ENCODE measurements at regions not wholly inside any gene's neighbourhood (a gene's known extent, or its start where the extent isn't known, plus 50 kb on each side); places are given as distances from the start of the nearest gene placed in this dataset.

- Mint-ChIP-seq H3K4me1 (ENCODE audit: low read depth, unreplicated experiment) (no peaks in the 10 kb centered on the region), H3K36me3 (ENCODE audit: unreplicated experiment) (no peaks in the 10 kb centered on the region), H3K27ac (ENCODE audit: unreplicated experiment) (no peak overlapping the region), H3K4me3 (ENCODE audit: unreplicated experiment) (no peak overlapping the region), H3K27me3 (ENCODE audit: unreplicated experiment) (peaks cover 1% of the 10 kb centered on the region), H3K9me3 (ENCODE audit: unreplicated experiment) (no peaks in the 10 kb centered on the region)
- TF ChIP-seq, protein P1, sequence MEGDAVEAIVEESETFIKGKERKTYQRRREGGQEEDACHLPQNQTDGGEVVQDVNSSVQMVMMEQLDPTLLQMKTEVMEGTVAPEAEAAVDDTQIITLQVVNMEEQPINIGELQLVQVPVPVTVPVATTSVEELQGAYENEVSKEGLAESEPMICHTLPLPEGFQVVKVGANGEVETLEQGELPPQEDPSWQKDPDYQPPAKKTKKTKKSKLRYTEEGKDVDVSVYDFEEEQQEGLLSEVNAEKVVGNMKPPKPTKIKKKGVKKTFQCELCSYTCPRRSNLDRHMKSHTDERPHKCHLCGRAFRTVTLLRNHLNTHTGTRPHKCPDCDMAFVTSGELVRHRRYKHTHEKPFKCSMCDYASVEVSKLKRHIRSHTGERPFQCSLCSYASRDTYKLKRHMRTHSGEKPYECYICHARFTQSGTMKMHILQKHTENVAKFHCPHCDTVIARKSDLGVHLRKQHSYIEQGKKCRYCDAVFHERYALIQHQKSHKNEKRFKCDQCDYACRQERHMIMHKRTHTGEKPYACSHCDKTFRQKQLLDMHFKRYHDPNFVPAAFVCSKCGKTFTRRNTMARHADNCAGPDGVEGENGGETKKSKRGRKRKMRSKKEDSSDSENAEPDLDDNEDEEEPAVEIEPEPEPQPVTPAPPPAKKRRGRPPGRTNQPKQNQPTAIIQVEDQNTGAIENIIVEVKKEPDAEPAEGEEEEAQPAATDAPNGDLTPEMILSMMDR (IDR thresholded peaks at IDR 0.05; ENCODE audit: partially characterized antibody, unreplicated experiment): no peak
- DNase-seq: no peak
Measured at GRCh38 chr6:125439512-125439911, 137.7 kb upstream of the HDDC2 start.

DNA sequence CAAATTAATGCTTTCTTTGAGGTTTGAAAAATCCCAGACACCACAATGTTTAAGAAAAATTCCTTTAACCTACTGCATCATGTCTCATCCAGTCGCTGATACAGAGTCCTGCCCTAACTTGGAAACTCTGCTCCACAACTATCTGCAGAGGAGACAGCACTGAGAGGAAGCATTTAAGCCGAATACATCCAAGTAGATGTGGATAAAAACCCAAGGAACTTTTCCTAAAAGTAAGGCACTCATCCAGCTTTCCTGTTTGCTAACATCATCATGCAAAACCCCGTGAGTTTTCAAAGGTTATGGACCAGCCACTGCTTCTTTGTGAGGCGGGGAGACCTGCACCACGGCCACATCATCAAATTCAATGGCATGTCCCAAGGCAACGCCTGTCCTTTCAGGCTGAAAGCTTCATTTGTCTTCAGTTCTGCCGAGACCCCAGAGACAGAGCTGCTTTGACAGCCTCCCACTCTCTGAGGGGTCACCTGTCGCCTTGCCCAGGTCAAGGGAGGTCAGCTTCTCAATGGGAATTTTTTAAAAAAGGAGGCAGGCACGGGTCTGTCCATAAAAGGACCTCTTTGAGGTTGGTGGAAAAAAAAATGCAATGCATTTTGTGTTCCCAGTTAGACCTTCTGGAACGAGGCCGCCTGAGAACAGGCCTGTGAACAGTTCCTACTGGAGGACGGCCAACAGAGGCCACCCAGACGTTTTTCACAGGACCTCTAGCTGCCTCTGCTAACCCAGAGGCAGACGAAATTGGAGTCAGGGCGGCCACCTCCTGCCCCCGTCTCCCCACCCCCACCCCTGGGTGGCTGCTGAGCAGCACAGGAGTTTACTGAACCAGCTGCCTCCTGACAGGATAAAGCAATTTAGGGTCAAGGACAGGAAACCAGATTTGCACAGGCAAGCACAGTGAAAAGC is 142.5 kb upstream of the HDDC2 start:
- Mint-ChIP-seq H3K4me3 (ENCODE audit: unreplicated experiment) (no peak overlapping the region), H3K9me3 (ENCODE audit: unreplicated experiment) (no peaks in the 10 kb centered on the region), H3K27me3 (ENCODE audit: unreplicated experiment) (peaks cover 2% of the 10 kb centered on the region), H3K4me1 (ENCODE audit: low read depth, unreplicated experiment) (peaks cover 9% of the 10 kb centered on the region), H3K36me3 (ENCODE audit: unreplicated experiment) (no peaks in the 10 kb centered on the region), H3K27ac (ENCODE audit: unreplicated experiment) (no peak overlapping the region)
- peak; percentile 21 for DNase-seq
- TF ChIP-seq, protein P1 (IDR thresholded peaks at IDR 0.05; ENCODE audit: partially characterized antibody, unreplicated experiment): no peak

DNA sequence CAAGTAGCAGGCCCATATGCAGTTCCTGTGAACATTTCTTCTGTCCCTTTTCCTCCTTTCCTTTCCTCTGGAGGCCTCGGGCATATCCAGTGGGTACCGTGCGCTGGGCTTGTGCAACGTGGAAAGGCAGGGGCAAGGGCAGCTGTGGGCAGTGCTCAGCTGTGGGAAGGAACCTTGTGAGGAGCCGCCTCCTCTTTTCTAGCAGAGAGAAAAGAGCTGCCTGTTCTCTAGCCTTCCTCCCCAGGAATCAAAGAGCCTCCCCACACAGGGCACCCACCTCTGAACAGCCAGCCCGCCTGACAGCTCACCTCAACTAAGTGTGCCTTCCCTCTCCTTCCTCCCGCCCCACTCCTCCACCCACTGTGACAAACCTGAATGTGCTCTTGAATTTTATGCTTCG is 143.3 kb upstream of the HDDC2 start:
- H3K27me3 Mint-ChIP-seq (ENCODE audit: unreplicated experiment): peaks cover 2% of the 10 kb centered on the region
- TF ChIP-seq, protein P1 (IDR thresholded peaks at IDR 0.05; ENCODE audit: partially characterized antibody, unreplicated experiment): no peak
- no peak overlapping the region for H3K4me3 Mint-ChIP-seq (ENCODE audit: unreplicated experiment)
- peaks cover 9% of the 10 kb centered on the region for H3K4me1 Mint-ChIP-seq (ENCODE audit: low read depth, unreplicated experiment)
- H3K9me3 Mint-ChIP-seq (ENCODE audit: unreplicated experiment): no peaks in the 10 kb centered on the region
- H3K36me3 Mint-ChIP-seq (ENCODE audit: unreplicated experiment): no peaks in the 10 kb centered on the region
- DNase-seq: no peak
- peak overlapping the region; percentile 35 for H3K27ac Mint-ChIP-seq (ENCODE audit: unreplicated experiment)

- DNase-seq: no peak
- peaks cover 9% of the 10 kb centered on the region for H3K4me1 Mint-ChIP-seq (ENCODE audit: low read depth, unreplicated experiment)
- TF ChIP-seq, protein P1 (IDR thresholded peaks at IDR 0.05; ENCODE audit: partially characterized antibody, unreplicated experiment): no peak
- H3K36me3 Mint-ChIP-seq (ENCODE audit: unreplicated experiment): no peaks in the 10 kb centered on the region
- no peaks in the 10 kb centered on the region for H3K9me3 Mint-ChIP-seq (ENCODE audit: unreplicated experiment)
- no peak overlapping the region for H3K27ac Mint-ChIP-seq (ENCODE audit: unreplicated experiment)
- no peak overlapping the region for H3K4me3 Mint-ChIP-seq (ENCODE audit: unreplicated experiment)
- H3K27me3 Mint-ChIP-seq (ENCODE audit: unreplicated experiment): peaks cover 2% of the 10 kb centered on the region
Measured at GRCh38 chr6:125446011-125446410, 144.2 kb upstream of the HDDC2 start.

- no peaks in the 10 kb centered on the region for H3K9me3 Mint-ChIP-seq (ENCODE audit: unreplicated experiment)
- no peak for DNase-seq
- no peak overlapping the region for H3K4me3 Mint-ChIP-seq (ENCODE audit: unreplicated experiment)
- H3K4me1 Mint-ChIP-seq (ENCODE audit: low read depth, unreplicated experiment): no peaks in the 10 kb centered on the region
- no peak overlapping the region for H3K27ac Mint-ChIP-seq (ENCODE audit: unreplicated experiment)
- H3K36me3 Mint-ChIP-seq (ENCODE audit: unreplicated experiment): peaks cover 5% of the 10 kb centered on the region
- TF ChIP-seq, protein P1 (IDR thresholded peaks at IDR 0.05; ENCODE audit: partially characterized antibody, unreplicated experiment): no peak
- H3K27me3 Mint-ChIP-seq (ENCODE audit: unreplicated experiment): peaks cover 2% of the 10 kb centered on the region
Measured at GRCh38 chr6:125451750-125452149, 150.0 kb upstream of the HDDC2 start.
